Aorta (tissue), 5 donors: ENCODE measurements at regions not wholly inside any gene's neighbourhood (a gene's known extent, or its start where the extent isn't known, plus 50 kb on each side); places are given as distances from the start of the nearest gene placed in this dataset.

Experiments
- ATAC-seq: fragments of 200-7000 bp; cut with Tn5 transposase; one replicate; pipeline ENCODE4 v1.9.1; 2022; ENCODE audit warnings: moderate library complexity; ENCODE audit not compliant: low FRiP score
- DNase-seq, 2 donors: peaks; one replicate each; pipeline ENCODE4 v3.0.0-alpha.2; 2020
- H3K27ac ChIP-seq, 2 donors: one replicate each; pipeline ENCODE4 v1.5.1; 2013; ENCODE audit warnings: low read length in 2 of 2, mild to moderate bottlenecking in 2 of 2, moderate library complexity in 2 of 2, control low read depth in 1 of 2, inconsistent platforms in 1 of 2, low read depth in 1 of 2
- H3K27me3 ChIP-seq, 2 donors: one replicate each; pipeline ENCODE4 v1.6.1; 2013; ENCODE audit warnings: control low read depth in 1 of 2, low read length in 1 of 2, mild to moderate bottlenecking in 1 of 2, moderate library complexity in 1 of 2; ENCODE audit not compliant: insufficient read depth in 2 of 2, control insufficient read depth in 1 of 2
- H3K36me3 ChIP-seq, 2 donors: one replicate each; pipeline ENCODE4 v1.6.1; 2013; ENCODE audit warnings: control low read depth in 1 of 2, low read length in 1 of 2, mild to moderate bottlenecking in 1 of 2; ENCODE audit not compliant: insufficient read depth in 2 of 2, control insufficient read depth in 1 of 2
- H3K4me1 ChIP-seq, 2 donors: one replicate each; pipeline ENCODE4 v1.6.1; 2013; ENCODE audit warnings: low read length in 2 of 2, control low read depth in 1 of 2, mild to moderate bottlenecking in 1 of 2, moderate library complexity in 1 of 2; ENCODE audit not compliant: insufficient read depth in 2 of 2, control insufficient read depth in 1 of 2
- H3K4me3 ChIP-seq, 2 donors: one replicate each; pipeline ENCODE4 v1.5.1; 2013; ENCODE audit warnings: low read length in 2 of 2, control low read depth in 1 of 2, mild to moderate bottlenecking in 1 of 2
- H3K9me3 ChIP-seq: one replicate; pipeline ENCODE4 v1.6.1; 2013; ENCODE audit warnings: mild to moderate bottlenecking, low read length; ENCODE audit not compliant: control insufficient read depth
- WGBS, 2 donors: extraction: QIAGEN DNeasy Blood & Tissue Kit; methylation state at CpG; one replicate each; pipeline ENCODE4 v1.1.7; 2013; 5-methylcytosine and 5-hydroxymethylcytosine counted together
- intact Hi-C, 2 donors: fragments of 100-400 bp; cut with DNase I; formaldehyde crosslinking; loops; one replicate each; pipeline versions ENCODE4 v1.14.2 to v1.15.0; 2022
- donor health status: healthy with polysubstance abuse.
- donor health status: Bipolar disorder and iron deficiency.
- donor health status: DM: no; HTN: no; CAD: no.
- donor health status: DM: no; HTN: no; CAD: no.
- donor health status: DM: yes; HTN: yes; CAD: no.

GRCh38 chr1:187498028-187498427 is 669.3 kb downstream of the PLA2G4A start:
- intact Hi-C loops, result no loop called here
- no peaks in the 10 kb centered on the region for H3K27me3 ChIP-seq
- H3K27ac ChIP-seq, result no peak overlapping the region
- no peaks in the 10 kb centered on the region for H3K4me1 ChIP-seq
- no peak for ATAC-seq
- no peak overlapping the region for H3K4me3 ChIP-seq
- no peaks in the 10 kb centered on the region for H3K36me3 ChIP-seq
- no peak for DNase-seq
- 69 to 79% methylated on average over 1 of the region's 1 CpG for WGBS, 2 donors
- no peaks in the 10 kb centered on the region for H3K9me3 ChIP-seq

- intact Hi-C loops, result no loop called here
These were observed 676.0 kb downstream of the PLA2G4A start for GRCh38 chr1:187504779-187505178.

GRCh38 chr1:187509091-187509490 is 680.3 kb downstream of the PLA2G4A start:
- H3K9me3 ChIP-seq, result no peaks in the 10 kb centered on the region
- no peaks in the 10 kb centered on the region for H3K36me3 ChIP-seq
- no peaks in the 10 kb centered on the region for H3K4me1 ChIP-seq
- ATAC-seq, result no peak
- no peak for DNase-seq
- no peaks in the 10 kb centered on the region for H3K27me3 ChIP-seq
- intact Hi-C loops, result no loop called here
- H3K4me3 ChIP-seq, result no peak overlapping the region
- H3K27ac ChIP-seq, result no peak overlapping the region

More at GRCh38 chr1:187504779-187505178, 676.0 kb downstream of the PLA2G4A start:
- H3K36me3 ChIP-seq, result no peaks in the 10 kb centered on the region
- ATAC-seq (no peak), DNase-seq (no peak)
- no peak overlapping the region for H3K27ac ChIP-seq
- H3K9me3 ChIP-seq, result no peaks in the 10 kb centered on the region
- H3K4me1 ChIP-seq, result no peaks in the 10 kb centered on the region
- no peaks in the 10 kb centered on the region for H3K27me3 ChIP-seq
- H3K4me3 ChIP-seq, result no peak overlapping the region

- WGBS, 2 donors, result 86 to 97% methylated on average over 5 of the region's 5 CpGs
- intact Hi-C loops, result no loop called here
- DNase-seq, result no peak
- Histone ChIP-seq H3K4me1 (no peaks in the 10 kb centered on the region), H3K27me3 (no peaks in the 10 kb centered on the region), H3K4me3 (no peak overlapping the region), H3K27ac (no peak overlapping the region), H3K36me3 (no peaks in the 10 kb centered on the region), H3K9me3 (no peaks in the 10 kb centered on the region)
- no peak for ATAC-seq
These were observed 684.4 kb downstream of the PLA2G4A start for GRCh38 chr1:187513190-187513589.

- no peaks in the 10 kb centered on the region for H3K27me3 ChIP-seq
- no peak overlapping the region for H3K27ac ChIP-seq
- no peaks in the 10 kb centered on the region for H3K4me1 ChIP-seq
- ATAC-seq, result no peak
- intact Hi-C loops, result no loop called here
- DNase-seq, result no peak
- WGBS, 2 donors, result 93 to 94% methylated on average over 3 of the region's 3 CpGs
- H3K4me3 ChIP-seq, result no peak overlapping the region
- no peaks in the 10 kb centered on the region for H3K9me3 ChIP-seq
- no peaks in the 10 kb centered on the region for H3K36me3 ChIP-seq
These were observed 685.4 kb downstream of the PLA2G4A start for GRCh38 chr1:187514110-187514509.

GRCh38 chr1:187516874-187517273 is 688.1 kb downstream of the PLA2G4A start:
- intact Hi-C loops, result no loop called here
- ATAC-seq, result no peak
- no peaks in the 10 kb centered on the region for H3K27me3 ChIP-seq
- H3K27ac ChIP-seq, result no peak overlapping the region
- no peaks in the 10 kb centered on the region for H3K36me3 ChIP-seq
- H3K9me3 ChIP-seq, result no peaks in the 10 kb centered on the region
- no peak overlapping the region for H3K4me3 ChIP-seq
- 92 to 93% methylated on average over 1 of the region's 1 CpG for WGBS, 2 donors
- no peak for DNase-seq
- H3K4me1 ChIP-seq, result no peaks in the 10 kb centered on the region

- intact Hi-C loops, result no loop called here
- Histone ChIP-seq H3K27me3 (no peaks in the 10 kb centered on the region), H3K4me3 (no peak overlapping the region), H3K4me1 (no peaks in the 10 kb centered on the region), H3K9me3 (no peaks in the 10 kb centered on the region), H3K36me3 (no peaks in the 10 kb centered on the region), H3K27ac (no peak overlapping the region)
- WGBS, 2 donors, result 86 to 97% methylated on average over 1 of the region's 1 CpG
- DNase-seq (no peak), ATAC-seq (no peak)
These were observed 688.8 kb downstream of the PLA2G4A start for GRCh38 chr1:187517546-187517945.

- intact Hi-C loops, result no loop called here
- no peaks in the 10 kb centered on the region for H3K36me3 ChIP-seq
- DNase-seq, result no peak
- no peak overlapping the region for H3K4me3 ChIP-seq
- 87 to 91% methylated on average over 3 of the region's 3 CpGs for WGBS, 2 donors
- H3K27me3 ChIP-seq, result no peaks in the 10 kb centered on the region
- H3K27ac ChIP-seq, result no peak overlapping the region
- H3K4me1 ChIP-seq, result no peaks in the 10 kb centered on the region
- no peak for ATAC-seq
- H3K9me3 ChIP-seq, result no peaks in the 10 kb centered on the region
These were observed 698.6 kb downstream of the PLA2G4A start for GRCh38 chr1:187527346-187527745.

- no peaks in the 10 kb centered on the region for H3K4me1 ChIP-seq
- WGBS, 2 donors, result 54 to 58% methylated on average over 4 of the region's 4 CpGs
- intact Hi-C loops, result no loop called here
- H3K36me3 ChIP-seq, result no peaks in the 10 kb centered on the region
- H3K27me3 ChIP-seq, result no peaks in the 10 kb centered on the region
- no peak for DNase-seq
- H3K9me3 ChIP-seq, result no peaks in the 10 kb centered on the region
- ATAC-seq, result no peak
- no peak overlapping the region for H3K4me3 ChIP-seq
- H3K27ac ChIP-seq, result no peak overlapping the region
These were observed 709.2 kb downstream of the PLA2G4A start for GRCh38 chr1:187537936-187538335.
